MM.1S (cell line): ENCODE measurements at regions not wholly inside any gene's neighbourhood (a gene's known extent, or its start where the extent isn't known, plus 50 kb on each side); places are given as distances from the start of the nearest gene placed in this dataset.

Experiments used
- EZH2 ChIP-seq: fragments of 300-600 bp; sonication (generic); optimal IDR thresholded peaks from 2 replicates; pipeline ENCODE3; 2017; ENCODE audit warnings: low read depth, mild to moderate bottlenecking, antibody characterized with exemption, low read length, mixed read lengths
- EZH2phosphoT487 ChIP-seq: fragments of 300-600 bp; sonication (generic); IDR thresholded peaks from 2 replicates; pipeline ENCODE4 v1.6.1; 2018; ENCODE audit warnings: antibody characterized with exemption, low read length

DNA sequence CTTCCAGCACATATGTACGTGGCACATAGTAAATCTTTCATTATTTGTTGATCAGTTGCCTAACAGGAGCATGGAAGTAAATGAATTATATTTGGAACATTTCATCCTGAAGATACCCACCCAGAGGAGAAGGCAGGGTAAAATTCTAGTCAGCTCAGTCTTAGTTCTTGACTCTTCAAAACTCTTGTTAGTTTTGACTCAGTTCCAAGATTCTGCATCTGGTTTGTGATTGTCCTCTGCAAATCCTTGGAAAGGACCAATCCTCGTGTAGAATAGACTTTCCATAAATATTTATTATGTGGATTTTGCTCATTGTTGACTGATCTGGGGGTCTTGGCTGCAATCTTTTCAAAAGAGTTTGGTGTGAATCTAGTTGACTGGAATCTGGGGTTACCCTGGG lies 257.5 kb upstream of the FAT1 start:
- TF ChIP-seq EZH2 (no peak), EZH2phosphoT487 (no peak)
